OCI-LY3 (cell line): ENCODE measurements at regions not wholly inside any gene's neighbourhood (a gene's known extent, or its start where the extent isn't known, plus 50 kb on each side); places are given as distances from the start of the nearest gene placed in this dataset.

Experiments used
- EZH2phosphoT487 ChIP-seq: fragments of 200-600 bp; shearing (Covaris generic); IDR thresholded peaks from 2 replicates; pipeline ENCODE4 v1.6.1; 2018; ENCODE audit warnings: antibody characterized with exemption, mixed run types, low read depth
- TF ChIP-seq, protein P1 (sequence below): fragments of 200-600, 300-600 bp; sonication (generic); IDR thresholded peaks from 2 replicates; pipeline ENCODE4 v1.5.1; 2014; ENCODE audit warnings: antibody characterized with exemption, low read length, low read depth

- TF ChIP-seq, protein P1, sequence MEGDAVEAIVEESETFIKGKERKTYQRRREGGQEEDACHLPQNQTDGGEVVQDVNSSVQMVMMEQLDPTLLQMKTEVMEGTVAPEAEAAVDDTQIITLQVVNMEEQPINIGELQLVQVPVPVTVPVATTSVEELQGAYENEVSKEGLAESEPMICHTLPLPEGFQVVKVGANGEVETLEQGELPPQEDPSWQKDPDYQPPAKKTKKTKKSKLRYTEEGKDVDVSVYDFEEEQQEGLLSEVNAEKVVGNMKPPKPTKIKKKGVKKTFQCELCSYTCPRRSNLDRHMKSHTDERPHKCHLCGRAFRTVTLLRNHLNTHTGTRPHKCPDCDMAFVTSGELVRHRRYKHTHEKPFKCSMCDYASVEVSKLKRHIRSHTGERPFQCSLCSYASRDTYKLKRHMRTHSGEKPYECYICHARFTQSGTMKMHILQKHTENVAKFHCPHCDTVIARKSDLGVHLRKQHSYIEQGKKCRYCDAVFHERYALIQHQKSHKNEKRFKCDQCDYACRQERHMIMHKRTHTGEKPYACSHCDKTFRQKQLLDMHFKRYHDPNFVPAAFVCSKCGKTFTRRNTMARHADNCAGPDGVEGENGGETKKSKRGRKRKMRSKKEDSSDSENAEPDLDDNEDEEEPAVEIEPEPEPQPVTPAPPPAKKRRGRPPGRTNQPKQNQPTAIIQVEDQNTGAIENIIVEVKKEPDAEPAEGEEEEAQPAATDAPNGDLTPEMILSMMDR = no peak
- TF ChIP-seq EZH2phosphoT487 = no peak
These were observed 154.2 kb upstream of the DEPDC1 start for GRCh38 chr1:68651115-68651514.
